HEK293 (cell line): ENCODE measurements at regions not wholly inside any gene's neighbourhood (a gene's known extent, or its start where the extent isn't known, plus 50 kb on each side); places are given as distances from the start of the nearest gene placed in this dataset.
A peak's percentile ranks its signal among the peaks of the same experiment; 100 is the strongest.

Experiments used
- CTCF ChIA-PET: fragments of 350-600 bp; formaldehyde crosslinking; extraction: SDS; loops from one replicate; lab custom pipeline; 2021; ENCODE audit warnings: antibody characterized with exemption; lab: Yijun Ruan, JAX
- POLR2A ChIA-PET: fragments of 300-600 bp; formaldehyde crosslinking; extraction: SDS; loops from one replicate; lab custom pipeline; 2020; ENCODE audit warnings: antibody characterized with exemption, inconsistent platforms; lab: Yijun Ruan, JAX
- H3K27ac ChIP-seq: fragments of 200-500 bp; sonication (Bioruptor generic); 2 replicates; pipeline ENCODE4 v1.5.1; 2014; ENCODE audit warnings: low read depth, low read length, control low read depth, inconsistent platforms; ENCODE audit errors: extremely low read depth
- H3K36me3 ChIP-seq, 2 experiments: fragments of 200-500 bp in 1 of 2; sonication (Bioruptor generic) in 1 of 2; 1 replicate in 1 of 2; 2 replicates in 1 of 2; pipeline ENCODE4 v1.5.1; 2014 to 2017; ENCODE audit warnings: inconsistent platforms in 2 of 2, low read length in 2 of 2; ENCODE audit not compliant: control insufficient read depth in 2 of 2, insufficient read depth in 1 of 2
- H3K4me1 ChIP-seq: fragments of 200-500 bp; sonication (Bioruptor generic); 2 replicates; pipeline ENCODE4 v1.5.1; 2014; ENCODE audit warnings: mild to moderate bottlenecking, low read length, inconsistent platforms; ENCODE audit not compliant: control insufficient read depth, insufficient read depth
- H3K4me3 ChIP-seq: 2 replicates; pipeline ENCODE4 v1.5.1; 2011; ENCODE audit warnings: low read depth, mild to moderate bottlenecking, control low read depth, low read length, moderate library complexity
- H3K9me3 ChIP-seq: fragments of 200-500 bp; sonication (Bioruptor generic); 2 replicates; pipeline ENCODE4 v1.5.1; 2014; ENCODE audit warnings: low read depth, low read length, inconsistent platforms; ENCODE audit not compliant: control insufficient read depth, insufficient read depth
- FEZF1 ChIP-seq: fragments of 450-650 bp; formaldehyde crosslinking; IDR thresholded peaks from 2 replicates; pipeline ENCODE4 v1.5.1; 2016; ENCODE audit warnings: missing biosample characterization, missing genetic modification characterization
- KLF10 ChIP-seq: fragments of 450-650 bp; IDR thresholded peaks from 2 replicates; pipeline ENCODE4 v1.5.1; 2018; ENCODE audit warnings: missing biosample characterization, mild to moderate bottlenecking, missing genetic modification characterization
- PRDM1 ChIP-seq: fragments of 450-650 bp; formaldehyde crosslinking; IDR thresholded peaks from 2 replicates; pipeline ENCODE4; 2016; ENCODE audit warnings: missing biosample characterization, missing genetic modification characterization
- REPIN1 ChIP-seq: fragments of 450-650 bp; formaldehyde crosslinking; IDR thresholded peaks from 2 replicates; pipeline ENCODE4 v1.5.1; 2017; ENCODE audit warnings: missing biosample characterization, missing genetic modification characterization, low read depth
- TCF7L2 ChIP-seq: IDR thresholded peaks from 2 replicates; pipeline ENCODE4 v1.6.1; 2011; ENCODE audit warnings: low read depth, mild to moderate bottlenecking, inconsistent platforms, low read length, moderate library complexity, borderline replicate concordance
- ZNF155 ChIP-seq: fragments of 450-650 bp; formaldehyde crosslinking; IDR thresholded peaks from 2 replicates; pipeline ENCODE4 v1.5.1; 2016; ENCODE audit warnings: missing biosample characterization, missing genetic modification characterization
- ZNF16 ChIP-seq: fragments of 450-650 bp; formaldehyde crosslinking; IDR thresholded peaks from 2 replicates; pipeline ENCODE4 v1.5.1; 2016; ENCODE audit warnings: low read depth, missing biosample characterization, missing genetic modification characterization
- ZNF169 ChIP-seq: fragments of 450-650 bp; formaldehyde crosslinking; IDR thresholded peaks from 2 replicates; pipeline ENCODE4 v1.5.1; 2016; ENCODE audit warnings: missing biosample characterization, missing genetic modification characterization
- ZNF239 ChIP-seq: fragments of 450-650 bp; formaldehyde crosslinking; IDR thresholded peaks from 2 replicates; pipeline ENCODE4 v1.5.1; 2016; ENCODE audit warnings: missing biosample characterization, missing genetic modification characterization
- ZNF394 ChIP-seq: fragments of 450-650 bp; formaldehyde crosslinking; IDR thresholded peaks from 2 replicates; pipeline ENCODE4 v1.5.1; 2016; ENCODE audit warnings: missing biosample characterization, missing genetic modification characterization, mild to moderate bottlenecking, moderate library complexity, borderline replicate concordance
- ZNF48 ChIP-seq: fragments of 450-650 bp; formaldehyde crosslinking; IDR thresholded peaks from 2 replicates; pipeline ENCODE4 v1.5.1; 2016; ENCODE audit warnings: missing biosample characterization, missing genetic modification characterization
- ZNF585B ChIP-seq: fragments of 450-650 bp; formaldehyde crosslinking; IDR thresholded peaks from 2 replicates; pipeline ENCODE4 v1.5.1; 2016; ENCODE audit warnings: missing biosample characterization, missing genetic modification characterization
- ZNF654 ChIP-seq: fragments of 450-650 bp; formaldehyde crosslinking; IDR thresholded peaks from 2 replicates; pipeline ENCODE4 v1.5.1; 2016; ENCODE audit warnings: low read depth, missing biosample characterization, missing genetic modification characterization
- ZNF658 ChIP-seq: fragments of 450-650 bp; formaldehyde crosslinking; IDR thresholded peaks from 2 replicates; pipeline ENCODE4; 2016; ENCODE audit warnings: missing biosample characterization, missing genetic modification characterization
- TF ChIP-seq, protein P1 (sequence below): fragments of 450-650 bp; formaldehyde crosslinking; IDR thresholded peaks from 2 replicates; pipeline ENCODE4 v1.5.1; 2016; ENCODE audit warnings: missing biosample characterization, missing genetic modification characterization
- TF ChIP-seq, protein P2 (sequence below): fragments of 450-650 bp; IDR thresholded peaks from 2 replicates; pipeline ENCODE4 v1.5.1; 2018; ENCODE audit warnings: missing biosample characterization, missing genetic modification characterization
- TF ChIP-seq, protein P3 (sequence below): fragments of 450-650 bp; formaldehyde crosslinking; IDR thresholded peaks from 2 replicates; pipeline ENCODE4 v1.5.1; 2017; ENCODE audit warnings: missing biosample characterization, missing genetic modification characterization
- TF ChIP-seq, protein P4 (sequence below): fragments of 450-650 bp; formaldehyde crosslinking; IDR thresholded peaks from 2 replicates; pipeline ENCODE4 v1.5.1; 2017; ENCODE audit warnings: missing biosample characterization, missing genetic modification characterization

DNA sequence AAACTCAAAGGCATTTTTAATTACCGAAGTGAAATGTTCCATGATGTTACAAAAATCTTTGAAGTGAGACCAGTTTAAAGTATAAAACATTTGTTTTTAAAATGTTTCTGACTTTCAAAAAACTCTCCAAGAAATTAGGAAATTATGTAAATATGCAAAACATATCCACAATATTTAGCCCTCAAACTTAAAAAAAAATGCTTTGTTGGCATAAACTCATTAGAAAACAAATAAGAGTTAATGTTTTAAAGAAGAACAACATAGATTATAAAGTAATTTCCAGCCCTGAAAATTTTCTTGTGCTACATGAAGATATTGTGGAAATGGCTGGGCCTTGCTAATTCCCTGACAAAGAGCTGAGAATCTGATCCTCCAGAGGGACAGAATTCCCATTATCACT lies 199.7 kb upstream of the STARD13 start:
- ChIA-PET POLR2A (no interaction called here), CTCF (no interaction called here)
- Histone ChIP-seq H3K9me3 (no peaks in the 10 kb centered on the region), H3K4me1 (no peaks in the 10 kb centered on the region), H3K4me3 (no peak overlapping the region), H3K27ac (no peak overlapping the region), H3K36me3 (no peaks in the 10 kb centered on the region)
- no peak for TF ChIP-seq ZNF48 (tag by site-specific recombination)
- no peak for TF ChIP-seq PRDM1 (tag by site-specific recombination)

DNA sequence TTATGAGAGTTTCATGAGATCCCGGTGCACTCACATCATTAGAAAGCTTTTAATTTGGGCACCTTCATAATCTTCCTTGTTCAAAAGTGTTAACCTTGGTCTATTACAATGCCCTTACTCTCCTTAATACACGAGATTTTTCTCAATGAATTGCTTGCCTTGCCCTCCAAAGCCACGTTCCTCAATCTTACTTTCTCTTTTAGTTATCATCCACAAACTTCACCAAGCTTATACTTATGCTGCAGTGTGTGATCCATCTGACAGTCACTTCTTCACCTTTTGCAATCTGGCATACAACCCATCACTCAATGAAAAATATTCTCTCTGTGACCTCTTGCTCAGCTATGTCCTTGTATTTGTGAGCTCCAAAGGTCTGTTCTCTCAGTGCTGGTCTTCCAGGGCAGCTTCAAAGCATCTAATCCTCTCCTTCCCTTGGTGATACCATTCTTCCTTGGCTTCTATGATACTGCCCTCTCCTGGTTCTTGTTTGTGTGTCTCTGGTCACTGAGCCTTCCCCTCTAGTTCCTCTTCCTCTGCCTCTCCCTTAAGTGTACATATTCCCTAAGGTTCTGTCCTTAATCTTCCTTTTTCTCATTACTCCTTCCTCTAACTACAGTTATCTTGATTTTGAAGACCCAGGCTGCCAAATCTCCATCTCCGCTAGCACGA lies 202.2 kb upstream of the STARD13 start:
- Histone ChIP-seq H3K4me3 (no peak overlapping the region), H3K4me1 (no peaks in the 10 kb centered on the region)
- TF ChIP-seq ZNF654 (peak; percentile 69), ZNF239 (tag by site-specific recombination) (no peak)
- TF ChIP-seq, all 188 proteins: peak for 1
- no peaks in the 10 kb centered on the region for H3K9me3 ChIP-seq
- H3K36me3 ChIP-seq: no peaks in the 10 kb centered on the region
- POLR2A ChIA-PET: no interaction called here
- CTCF ChIA-PET: interaction anchor here (0.7 to 1.7 kb wide), 5 partner anchors 9 to 1951 kb away, joined by 3 to 10 read pairs (median 4); no protein-coding TSS in a partner anchor
- H3K27ac ChIP-seq: no peak overlapping the region

DNA sequence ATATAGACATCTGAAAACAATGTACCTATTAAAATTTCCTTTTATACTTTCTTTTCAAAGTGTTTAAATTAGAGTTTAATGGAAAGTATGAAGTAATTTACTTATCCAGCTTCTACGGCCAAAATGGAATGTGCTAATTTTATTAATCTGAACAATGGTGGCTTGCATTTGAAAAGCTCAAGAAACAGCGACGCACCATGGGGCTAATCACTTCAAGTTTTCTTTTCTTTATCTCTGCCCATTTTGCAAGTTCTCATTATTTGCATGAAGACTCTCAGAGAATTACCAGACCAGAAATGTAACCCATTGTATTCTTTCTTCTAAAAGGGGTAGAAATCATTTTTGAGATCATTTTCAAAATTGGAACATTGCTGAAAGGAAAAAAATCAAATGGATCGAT lies 204.0 kb upstream of the STARD13 start:
- Histone ChIP-seq H3K4me3 (no peak overlapping the region), H3K9me3 (no peaks in the 10 kb centered on the region), H3K4me1 (no peaks in the 10 kb centered on the region), H3K27ac (no peak overlapping the region), H3K36me3 (no peaks in the 10 kb centered on the region)
- ChIA-PET CTCF (interaction anchor here (0.6 to 0.7 kb wide), 3 partner anchors 37 to 1007 kb away, joined by 3 to 4 read pairs (median 3); no protein-coding TSS in a partner anchor), POLR2A (no interaction called here)
- no peak for TF ChIP-seq KLF10

DNA sequence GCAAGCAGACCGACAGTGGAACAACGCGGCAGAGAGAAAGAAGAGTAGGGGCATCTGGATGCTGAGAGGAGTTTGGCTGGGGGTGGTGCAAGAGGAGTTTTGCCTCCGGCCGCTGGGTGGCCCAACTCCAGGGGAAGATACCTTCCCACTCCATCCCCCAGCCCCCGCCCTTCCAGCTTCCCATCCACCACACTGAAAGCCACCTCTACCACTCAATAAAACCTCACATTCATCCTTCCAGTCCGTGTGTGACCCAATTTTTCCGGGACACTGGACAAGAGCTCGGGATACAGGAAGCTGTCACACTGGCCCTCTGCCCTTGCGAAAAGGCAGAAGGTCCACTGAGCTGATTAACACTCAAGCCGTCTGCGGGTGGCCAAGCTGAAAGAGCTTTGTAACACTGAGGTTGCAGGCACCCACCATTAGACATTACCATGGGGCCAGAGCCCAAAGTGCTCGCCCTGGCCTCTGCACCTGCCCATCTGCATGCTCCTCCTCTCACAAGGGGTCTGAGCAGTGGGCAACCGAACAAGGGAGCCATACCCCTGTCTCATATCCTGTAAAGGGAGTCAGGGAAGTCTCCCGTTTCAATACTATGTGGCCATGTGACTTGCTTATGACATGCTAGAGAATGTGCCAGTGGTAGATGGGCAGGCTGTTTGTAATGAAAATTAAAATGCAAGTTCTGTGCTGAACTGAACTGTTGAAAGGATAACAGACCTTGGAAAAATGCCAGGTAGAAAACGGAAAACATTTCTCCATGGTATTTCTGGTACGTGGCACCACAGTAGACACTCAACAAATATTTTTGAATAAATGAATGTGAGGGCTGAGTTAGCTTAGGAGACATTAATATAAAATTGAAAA lies 205.1 kb upstream of the STARD13 start:
- ChIA-PET CTCF (no interaction called here), POLR2A (no interaction called here)

More for the DNA sequence above, 205.1 kb upstream of the STARD13 start:
- no peak overlapping the region for H3K4me3 ChIP-seq
- H3K36me3 ChIP-seq: no peaks in the 10 kb centered on the region
- no peaks in the 10 kb centered on the region for H3K4me1 ChIP-seq
- no peaks in the 10 kb centered on the region for H3K9me3 ChIP-seq
- no peak for TF ChIP-seq ZNF394
- no peak for TF ChIP-seq TCF7L2
- no peak for TF ChIP-seq ZNF16
- TF ChIP-seq, protein P1, sequence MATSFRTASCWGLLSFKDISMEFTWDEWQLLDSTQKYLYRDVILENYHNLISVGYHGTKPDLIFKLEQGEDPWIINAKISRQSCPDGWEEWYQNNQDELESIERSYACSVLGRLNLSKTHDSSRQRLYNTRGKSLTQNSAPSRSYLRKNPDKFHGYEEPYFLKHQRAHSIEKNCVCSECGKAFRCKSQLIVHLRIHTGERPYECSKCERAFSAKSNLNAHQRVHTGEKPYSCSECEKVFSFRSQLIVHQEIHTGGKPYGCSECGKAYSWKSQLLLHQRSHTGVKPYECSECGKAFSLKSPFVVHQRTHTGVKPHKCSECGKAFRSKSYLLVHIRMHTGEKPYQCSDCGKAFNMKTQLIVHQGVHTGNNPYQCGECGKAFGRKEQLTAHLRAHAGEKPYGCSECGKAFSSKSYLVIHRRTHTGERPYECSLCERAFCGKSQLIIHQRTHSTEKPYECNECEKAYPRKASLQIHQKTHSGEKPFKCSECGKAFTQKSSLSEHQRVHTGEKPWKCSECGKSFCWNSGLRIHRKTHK (tag by site-specific recombination): no peak
- no peak for TF ChIP-seq ZNF155
- TF ChIP-seq, protein P2, sequence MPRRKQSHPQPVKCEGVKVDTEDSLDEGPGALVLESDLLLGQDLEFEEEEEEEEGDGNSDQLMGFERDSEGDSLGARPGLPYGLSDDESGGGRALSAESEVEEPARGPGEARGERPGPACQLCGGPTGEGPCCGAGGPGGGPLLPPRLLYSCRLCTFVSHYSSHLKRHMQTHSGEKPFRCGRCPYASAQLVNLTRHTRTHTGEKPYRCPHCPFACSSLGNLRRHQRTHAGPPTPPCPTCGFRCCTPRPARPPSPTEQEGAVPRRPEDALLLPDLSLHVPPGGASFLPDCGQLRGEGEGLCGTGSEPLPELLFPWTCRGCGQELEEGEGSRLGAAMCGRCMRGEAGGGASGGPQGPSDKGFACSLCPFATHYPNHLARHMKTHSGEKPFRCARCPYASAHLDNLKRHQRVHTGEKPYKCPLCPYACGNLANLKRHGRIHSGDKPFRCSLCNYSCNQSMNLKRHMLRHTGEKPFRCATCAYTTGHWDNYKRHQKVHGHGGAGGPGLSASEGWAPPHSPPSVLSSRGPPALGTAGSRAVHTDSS (tag by site-specific recombination): no peak
- TF ChIP-seq, protein P3, sequence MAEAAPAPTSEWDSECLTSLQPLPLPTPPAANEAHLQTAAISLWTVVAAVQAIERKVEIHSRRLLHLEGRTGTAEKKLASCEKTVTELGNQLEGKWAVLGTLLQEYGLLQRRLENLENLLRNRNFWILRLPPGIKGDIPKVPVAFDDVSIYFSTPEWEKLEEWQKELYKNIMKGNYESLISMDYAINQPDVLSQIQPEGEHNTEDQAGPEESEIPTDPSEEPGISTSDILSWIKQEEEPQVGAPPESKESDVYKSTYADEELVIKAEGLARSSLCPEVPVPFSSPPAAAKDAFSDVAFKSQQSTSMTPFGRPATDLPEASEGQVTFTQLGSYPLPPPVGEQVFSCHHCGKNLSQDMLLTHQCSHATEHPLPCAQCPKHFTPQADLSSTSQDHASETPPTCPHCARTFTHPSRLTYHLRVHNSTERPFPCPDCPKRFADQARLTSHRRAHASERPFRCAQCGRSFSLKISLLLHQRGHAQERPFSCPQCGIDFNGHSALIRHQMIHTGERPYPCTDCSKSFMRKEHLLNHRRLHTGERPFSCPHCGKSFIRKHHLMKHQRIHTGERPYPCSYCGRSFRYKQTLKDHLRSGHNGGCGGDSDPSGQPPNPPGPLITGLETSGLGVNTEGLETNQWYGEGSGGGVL (tag by site-specific recombination): no peak
- no peak for TF ChIP-seq ZNF169
- no peak for TF ChIP-seq ZNF585B (tag by site-specific recombination)
- TF ChIP-seq, protein P4, sequence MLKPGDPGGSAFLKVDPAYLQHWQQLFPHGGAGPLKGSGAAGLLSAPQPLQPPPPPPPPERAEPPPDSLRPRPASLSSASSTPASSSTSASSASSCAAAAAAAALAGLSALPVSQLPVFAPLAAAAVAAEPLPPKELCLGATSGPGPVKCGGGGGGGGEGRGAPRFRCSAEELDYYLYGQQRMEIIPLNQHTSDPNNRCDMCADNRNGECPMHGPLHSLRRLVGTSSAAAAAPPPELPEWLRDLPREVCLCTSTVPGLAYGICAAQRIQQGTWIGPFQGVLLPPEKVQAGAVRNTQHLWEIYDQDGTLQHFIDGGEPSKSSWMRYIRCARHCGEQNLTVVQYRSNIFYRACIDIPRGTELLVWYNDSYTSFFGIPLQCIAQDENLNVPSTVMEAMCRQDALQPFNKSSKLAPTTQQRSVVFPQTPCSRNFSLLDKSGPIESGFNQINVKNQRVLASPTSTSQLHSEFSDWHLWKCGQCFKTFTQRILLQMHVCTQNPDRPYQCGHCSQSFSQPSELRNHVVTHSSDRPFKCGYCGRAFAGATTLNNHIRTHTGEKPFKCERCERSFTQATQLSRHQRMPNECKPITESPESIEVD: no peak
- TF ChIP-seq REPIN1 (tag by site-specific recombination): no peak
- no peak for TF ChIP-seq ZNF658 (tag by site-specific recombination)
- TF ChIP-seq FEZF1: no peak
- TF ChIP-seq, all 188 proteins: peak for 0
- H3K27ac ChIP-seq: no peak overlapping the region
